ENCODE measurements at regions not wholly inside any gene's neighbourhood (a gene's known extent, or its start where the extent isn't known, plus 50 kb on each side); places are given as distances from the start of the nearest gene placed in this dataset.

- ChIA-PET CTCF (no interaction called here), POLR2A (no interaction called here)
- ATAC-seq (no peak), DNase-seq (ENCODE audit: low read depth in 1 of 2, low spot score in 1 of 2) (no peak), FAIRE-seq (no peak)
- Histone ChIP-seq H3K9me3 (no peaks in the 10 kb centered on the region), H3K4me2 (no peak overlapping the region), H3K4me1 (no peaks in the 10 kb centered on the region), H3K4me3 (no peak overlapping the region), H3K27ac (no peak overlapping the region)
- WGBS (ENCODE audit: missing lambda C conversion rate), result 46% methylated on average over 2 of the region's 2 CpGs
- no peak for TF ChIP-seq CBX8 (IDR thresholded peaks at IDR 0.05)
- TF ChIP-seq RNF2 (IDR thresholded peaks at IDR 0.05; ENCODE audit: borderline replicate concordance, low read depth), result no peak
- TF ChIP-seq RARB (CRISPR knock-in tag; IDR thresholded peaks at IDR 0.05), result no peak
- TF ChIP-seq CHD4 (IDR thresholded peaks at IDR 0.05; ENCODE audit: borderline replicate concordance), result no peak
- TF ChIP-seq NPAS2 (CRISPR knock-in tag; IDR thresholded peaks at IDR 0.05; ENCODE audit: borderline replicate concordance), result no peak
- TF ChIP-seq, protein P1, sequence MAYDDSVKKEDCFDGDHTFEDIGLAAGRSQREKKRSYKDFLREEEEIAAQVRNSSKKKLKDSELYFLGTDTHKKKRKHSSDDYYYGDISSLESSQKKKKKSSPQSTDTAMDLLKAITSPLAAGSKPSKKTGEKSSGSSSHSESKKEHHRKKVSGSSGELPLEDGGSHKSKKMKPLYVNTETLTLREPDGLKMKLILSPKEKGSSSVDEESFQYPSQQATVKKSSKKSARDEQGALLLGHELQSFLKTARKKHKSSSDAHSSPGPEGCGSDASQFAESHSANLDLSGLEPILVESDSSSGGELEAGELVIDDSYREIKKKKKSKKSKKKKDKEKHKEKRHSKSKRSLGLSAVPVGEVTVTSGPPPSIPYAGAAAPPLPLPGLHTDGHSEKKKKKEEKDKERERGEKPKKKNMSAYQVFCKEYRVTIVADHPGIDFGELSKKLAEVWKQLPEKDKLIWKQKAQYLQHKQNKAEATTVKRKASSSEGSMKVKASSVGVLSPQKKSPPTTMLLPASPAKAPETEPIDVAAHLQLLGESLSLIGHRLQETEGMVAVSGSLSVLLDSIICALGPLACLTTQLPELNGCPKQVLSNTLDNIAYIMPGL (CRISPR knock-in tag; IDR thresholded peaks at IDR 0.05; ENCODE audit: borderline replicate concordance), result no peak
- no peak for TF ChIP-seq TFCP2L1 (CRISPR knock-in tag; IDR thresholded peaks at IDR 0.05)
- TF ChIP-seq NR3C1 (IDR thresholded peaks at IDR 0.05), result no peak
- TF ChIP-seq CBX2 (IDR thresholded peaks at IDR 0.05; ENCODE audit: borderline replicate concordance, low read depth), result no peak
- TF ChIP-seq EHF (CRISPR knock-in tag; IDR thresholded peaks at IDR 0.05), result no peak
- no peak for TF ChIP-seq NFE2L2 (conservative IDR thresholded peaks at IDR 0.05; ENCODE audit: low read length)
- TF ChIP-seq CHD2 (IDR thresholded peaks at IDR 0.05; ENCODE audit: low read length, partially characterized antibody), result no peak
- TF ChIP-seq FOSB (CRISPR knock-in tag; IDR thresholded peaks at IDR 0.05), result no peak
- TF ChIP-seq MAX (IDR thresholded peaks at IDR 0.05), result no peak
These were observed 50.0 kb upstream of the ZNF827 start for GRCh38 chr4:145988628-145989027.

Measured in A549 (cell line).